ENCODE measurements at regions not wholly inside any gene's neighbourhood (a gene's known extent, or its start where the extent isn't known, plus 50 kb on each side); places are given as distances from the start of the nearest gene placed in this dataset.

- Mint-ChIP-seq H3K9me3 (no peaks in the 10 kb centered on the region), H3K4me1 (ENCODE audit: low read depth) (no peaks in the 10 kb centered on the region), H3K36me3 (ENCODE audit: low read depth) (no peaks in the 10 kb centered on the region), H3K27me3 (no peaks in the 10 kb centered on the region), H3K4me3 (no peak overlapping the region), H3K27ac (no peak overlapping the region)
- intact Hi-C loops (cut with micrococcal nuclease), result no loop called here
These were observed 276.9 kb downstream of the MYCN start for GRCh38 chr2:16217291-16217690.

GRCh38 chr2:16216558-16216945, 276.2 kb downstream of the MYCN start:
- no peak overlapping the region for H3K27ac Mint-ChIP-seq
- intact Hi-C loops (cut with micrococcal nuclease), result no loop called here

GRCh38 chr2:16215902-16216557, 275.7 kb downstream of the MYCN start:
- H3K4me3 Mint-ChIP-seq, result no peak overlapping the region
- no peaks in the 10 kb centered on the region for H3K4me1 Mint-ChIP-seq (ENCODE audit: low read depth)
- no peaks in the 10 kb centered on the region for H3K36me3 Mint-ChIP-seq (ENCODE audit: low read depth)
- no peaks in the 10 kb centered on the region for H3K9me3 Mint-ChIP-seq
- intact Hi-C loops (cut with micrococcal nuclease), result no loop called here
- no peak overlapping the region for H3K27ac Mint-ChIP-seq
- H3K27me3 Mint-ChIP-seq, result no peaks in the 10 kb centered on the region

More at GRCh38 chr2:16216558-16216945, 276.2 kb downstream of the MYCN start:
- no peaks in the 10 kb centered on the region for H3K9me3 Mint-ChIP-seq
- no peaks in the 10 kb centered on the region for H3K27me3 Mint-ChIP-seq
- H3K4me1 Mint-ChIP-seq (ENCODE audit: low read depth), result no peaks in the 10 kb centered on the region
- H3K36me3 Mint-ChIP-seq (ENCODE audit: low read depth), result no peaks in the 10 kb centered on the region
- no peak overlapping the region for H3K4me3 Mint-ChIP-seq

GRCh38 chr2:16214861-16215260, 274.5 kb downstream of the MYCN start:
- H3K9me3 Mint-ChIP-seq, result no peaks in the 10 kb centered on the region
- intact Hi-C loops (cut with micrococcal nuclease), result no loop called here
- H3K4me1 Mint-ChIP-seq (ENCODE audit: low read depth), result no peaks in the 10 kb centered on the region
- H3K27ac Mint-ChIP-seq, result no peak overlapping the region
- H3K4me3 Mint-ChIP-seq, result no peak overlapping the region
- no peaks in the 10 kb centered on the region for H3K36me3 Mint-ChIP-seq (ENCODE audit: low read depth)
- H3K27me3 Mint-ChIP-seq, result no peaks in the 10 kb centered on the region

- Mint-ChIP-seq H3K36me3 (ENCODE audit: low read depth) (no peaks in the 10 kb centered on the region), H3K9me3 (no peaks in the 10 kb centered on the region), H3K4me1 (ENCODE audit: low read depth) (no peaks in the 10 kb centered on the region), H3K27me3 (no peaks in the 10 kb centered on the region), H3K4me3 (no peak overlapping the region), H3K27ac (no peak overlapping the region)
- intact Hi-C loops (cut with micrococcal nuclease), result no loop called here
These were observed 274.0 kb downstream of the MYCN start for GRCh38 chr2:16214391-16214790.

GRCh38 chr2:16212321-16212720, 272.0 kb downstream of the MYCN start:
- intact Hi-C loops (cut with micrococcal nuclease), result no loop called here
- no peaks in the 10 kb centered on the region for H3K27me3 Mint-ChIP-seq
- no peaks in the 10 kb centered on the region for H3K36me3 Mint-ChIP-seq (ENCODE audit: low read depth)
- no peak overlapping the region for H3K27ac Mint-ChIP-seq
- H3K4me3 Mint-ChIP-seq, result no peak overlapping the region
- H3K9me3 Mint-ChIP-seq, result peaks cover 16% of the 10 kb centered on the region
- H3K4me1 Mint-ChIP-seq (ENCODE audit: low read depth), result no peaks in the 10 kb centered on the region

- no peak overlapping the region for H3K4me3 Mint-ChIP-seq
These were observed 271.0 kb downstream of the MYCN start for GRCh38 chr2:16211341-16211740.

GRCh38 chr2:16210841-16211240, 270.5 kb downstream of the MYCN start:
- no peak overlapping the region for H3K4me3 Mint-ChIP-seq
- H3K4me1 Mint-ChIP-seq (ENCODE audit: low read depth), result no peaks in the 10 kb centered on the region
- H3K36me3 Mint-ChIP-seq (ENCODE audit: low read depth), result no peaks in the 10 kb centered on the region
- intact Hi-C loops (cut with micrococcal nuclease), result no loop called here
- H3K27ac Mint-ChIP-seq, result no peak overlapping the region
- H3K27me3 Mint-ChIP-seq, result no peaks in the 10 kb centered on the region
- H3K9me3 Mint-ChIP-seq, result peaks cover 19% of the 10 kb centered on the region

More at GRCh38 chr2:16211341-16211740, 271.0 kb downstream of the MYCN start:
- H3K9me3 Mint-ChIP-seq, result peaks cover 19% of the 10 kb centered on the region
- no peak overlapping the region for H3K27ac Mint-ChIP-seq
- intact Hi-C loops (cut with micrococcal nuclease), result no loop called here
- H3K27me3 Mint-ChIP-seq, result no peaks in the 10 kb centered on the region
- H3K4me1 Mint-ChIP-seq (ENCODE audit: low read depth), result no peaks in the 10 kb centered on the region
- H3K36me3 Mint-ChIP-seq (ENCODE audit: low read depth), result no peaks in the 10 kb centered on the region

GRCh38 chr2:16209799-16210198, 269.4 kb downstream of the MYCN start:
- Mint-ChIP-seq H3K27me3 (no peaks in the 10 kb centered on the region), H3K27ac (no peak overlapping the region)
- intact Hi-C loops (cut with micrococcal nuclease), result no loop called here

GRCh38 chr2:16208921-16209320, 268.6 kb downstream of the MYCN start:
- Mint-ChIP-seq H3K4me1 (ENCODE audit: low read depth) (no peaks in the 10 kb centered on the region), H3K27ac (no peak overlapping the region), H3K4me3 (no peak overlapping the region), H3K36me3 (ENCODE audit: low read depth) (no peaks in the 10 kb centered on the region), H3K27me3 (no peaks in the 10 kb centered on the region), H3K9me3 (peaks cover 19% of the 10 kb centered on the region)
- intact Hi-C loops (cut with micrococcal nuclease), result no loop called here

More at GRCh38 chr2:16209799-16210198, 269.4 kb downstream of the MYCN start:
- no peaks in the 10 kb centered on the region for H3K4me1 Mint-ChIP-seq (ENCODE audit: low read depth)
- H3K4me3 Mint-ChIP-seq, result no peak overlapping the region
- peaks cover 19% of the 10 kb centered on the region for H3K9me3 Mint-ChIP-seq
- no peaks in the 10 kb centered on the region for H3K36me3 Mint-ChIP-seq (ENCODE audit: low read depth)

- H3K27me3 Mint-ChIP-seq, result no peaks in the 10 kb centered on the region
- H3K36me3 Mint-ChIP-seq (ENCODE audit: low read depth), result no peaks in the 10 kb centered on the region
- no peak overlapping the region for H3K27ac Mint-ChIP-seq
- no peaks in the 10 kb centered on the region for H3K4me1 Mint-ChIP-seq (ENCODE audit: low read depth)
- peaks cover 19% of the 10 kb centered on the region for H3K9me3 Mint-ChIP-seq
- H3K4me3 Mint-ChIP-seq, result no peak overlapping the region
- intact Hi-C loops (cut with micrococcal nuclease), result no loop called here
These were observed 268.0 kb downstream of the MYCN start for GRCh38 chr2:16208241-16208797.

- no peak overlapping the region for H3K27ac Mint-ChIP-seq
- H3K27me3 Mint-ChIP-seq, result no peaks in the 10 kb centered on the region
- peaks cover 19% of the 10 kb centered on the region for H3K9me3 Mint-ChIP-seq
- H3K4me3 Mint-ChIP-seq, result no peak overlapping the region
- intact Hi-C loops (cut with micrococcal nuclease), result no loop called here
- no peaks in the 10 kb centered on the region for H3K4me1 Mint-ChIP-seq (ENCODE audit: low read depth)
- H3K36me3 Mint-ChIP-seq (ENCODE audit: low read depth), result no peaks in the 10 kb centered on the region
These were observed 267.3 kb downstream of the MYCN start for GRCh38 chr2:16207611-16208010.

GRCh38 chr2:16207151-16207550, 266.8 kb downstream of the MYCN start:
- Mint-ChIP-seq H3K36me3 (ENCODE audit: low read depth) (no peaks in the 10 kb centered on the region), H3K27me3 (no peaks in the 10 kb centered on the region), H3K4me3 (no peak overlapping the region), H3K4me1 (ENCODE audit: low read depth) (no peaks in the 10 kb centered on the region), H3K9me3 (peaks cover 19% of the 10 kb centered on the region), H3K27ac (no peak overlapping the region)
- intact Hi-C loops (cut with micrococcal nuclease), result no loop called here

- Mint-ChIP-seq H3K4me3 (no peak overlapping the region), H3K36me3 (ENCODE audit: low read depth) (no peaks in the 10 kb centered on the region), H3K27me3 (no peaks in the 10 kb centered on the region), H3K4me1 (ENCODE audit: low read depth) (no peaks in the 10 kb centered on the region), H3K9me3 (peaks cover 19% of the 10 kb centered on the region), H3K27ac (no peak overlapping the region)
- intact Hi-C loops (cut with micrococcal nuclease), result no loop called here
These were observed 266.0 kb downstream of the MYCN start for GRCh38 chr2:16206191-16206944.
